Activated T-cell treated with anti-CD3 and anti-CD28 coated beads, Interleukin-2, amount 50 U/mL, for 24 hours (primary cell): ENCODE measurements at regions not wholly inside any gene's neighbourhood (a gene's known extent, or its start where the extent isn't known, plus 50 kb on each side); places are given as distances from the start of the nearest gene placed in this dataset.

Experiments
- DNase-seq: peaks from one replicate; pipeline ENCODE4 v3.0.0-alpha.2; 2020
- H3K27ac Mint-ChIP-seq: 2 replicates; pipeline ENCODE4 v1.8.0; 2020; ENCODE audit warnings: mild to moderate bottlenecking, mixed read lengths
- H3K27me3 Mint-ChIP-seq: 2 replicates; pipeline ENCODE4 v1.8.0; 2020; ENCODE audit warnings: mixed read lengths
- H3K36me3 Mint-ChIP-seq: 2 replicates; pipeline ENCODE4 v1.8.0; 2020; ENCODE audit warnings: low read depth, mixed read lengths
- H3K4me1 Mint-ChIP-seq: 2 replicates; pipeline ENCODE4 v1.8.0; 2020; ENCODE audit warnings: low read depth, mixed read lengths
- H3K4me3 Mint-ChIP-seq: 2 replicates; pipeline ENCODE4 v1.8.0; 2020; ENCODE audit warnings: mild to moderate bottlenecking, moderate library complexity, mixed read lengths
- H3K9me3 Mint-ChIP-seq: 2 replicates; pipeline ENCODE4 v1.8.0; 2020; ENCODE audit warnings: mixed read lengths

- Mint-ChIP-seq H3K27me3 (peaks cover 9% of the 10 kb centered on the region), H3K9me3 (no peaks in the 10 kb centered on the region), H3K4me1 (peaks cover 5% of the 10 kb centered on the region), H3K36me3 (no peaks in the 10 kb centered on the region), H3K4me3 (no peak overlapping the region), H3K27ac (peak overlapping the region; percentile 16)
- peak; percentile 20 for DNase-seq
These were observed 80.4 kb upstream of the ZCCHC2 start for GRCh38 chr18:62442391-62442790.

DNA sequence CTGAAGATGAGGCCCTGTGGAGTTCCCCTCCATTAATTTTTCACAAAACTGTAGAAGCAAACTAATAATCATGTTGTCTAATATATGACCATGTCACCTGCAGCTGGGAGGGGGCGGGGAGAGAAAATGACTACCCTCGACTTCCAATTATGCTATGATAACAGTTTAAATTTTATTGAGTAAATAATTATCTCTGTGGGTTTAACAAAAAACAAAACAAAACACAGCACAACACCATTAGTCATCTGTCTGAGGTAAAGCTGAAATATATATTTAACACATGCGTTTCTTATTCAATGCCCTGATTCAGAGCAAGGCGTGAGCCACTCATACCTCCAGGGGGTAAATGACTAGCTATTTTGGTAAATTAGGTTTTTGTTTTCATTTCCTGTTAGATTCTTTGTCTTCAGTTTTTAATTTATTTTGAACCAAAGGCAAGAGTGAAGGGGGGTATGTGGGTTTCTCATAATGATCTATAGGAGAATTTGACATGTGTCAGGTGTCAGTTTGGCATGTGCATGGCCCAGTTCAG is 77.4 kb upstream of the ZCCHC2 start:
- H3K4me3 Mint-ChIP-seq: no peak overlapping the region

GRCh38 chr18:62446511-62446910 is 76.3 kb upstream of the ZCCHC2 start:
- Mint-ChIP-seq H3K4me3 (no peak overlapping the region), H3K27me3 (peaks cover 2% of the 10 kb centered on the region), H3K36me3 (no peaks in the 10 kb centered on the region), H3K9me3 (peaks cover 3% of the 10 kb centered on the region), H3K27ac (no peak overlapping the region), H3K4me1 (peaks cover 12% of the 10 kb centered on the region)
- no peak for DNase-seq

More for the DNA sequence above, 77.4 kb upstream of the ZCCHC2 start:
- Mint-ChIP-seq H3K9me3 (peaks cover 3% of the 10 kb centered on the region), H3K4me1 (peaks cover 5% of the 10 kb centered on the region), H3K27ac (peak overlapping the region; percentile 63), H3K27me3 (peaks cover 2% of the 10 kb centered on the region), H3K36me3 (no peaks in the 10 kb centered on the region)
- DNase-seq: no peak

GRCh38 chr18:62447652-62448051 is 75.2 kb upstream of the ZCCHC2 start:
- H3K4me1 Mint-ChIP-seq: peaks cover 19% of the 10 kb centered on the region

GRCh38 chr18:62448426-62448825 is 74.4 kb upstream of the ZCCHC2 start:
- Mint-ChIP-seq H3K36me3 (no peaks in the 10 kb centered on the region), H3K4me1 (peaks cover 20% of the 10 kb centered on the region), H3K9me3 (peaks cover 3% of the 10 kb centered on the region), H3K4me3 (no peak overlapping the region), H3K27ac (no peak overlapping the region), H3K27me3 (peaks cover 4% of the 10 kb centered on the region)
- DNase-seq: no peak

More at GRCh38 chr18:62447652-62448051, 75.2 kb upstream of the ZCCHC2 start:
- Mint-ChIP-seq H3K4me3 (no peak overlapping the region), H3K27me3 (peaks cover 2% of the 10 kb centered on the region), H3K36me3 (no peaks in the 10 kb centered on the region), H3K27ac (no peak overlapping the region), H3K9me3 (peaks cover 3% of the 10 kb centered on the region)
- DNase-seq: no peak

- H3K9me3 Mint-ChIP-seq: peaks cover 3% of the 10 kb centered on the region
- no peaks in the 10 kb centered on the region for H3K36me3 Mint-ChIP-seq
- peaks cover 25% of the 10 kb centered on the region for H3K4me1 Mint-ChIP-seq
- no peak for DNase-seq
- H3K27ac Mint-ChIP-seq: no peak overlapping the region
- no peak overlapping the region for H3K4me3 Mint-ChIP-seq
- peaks cover 14% of the 10 kb centered on the region for H3K27me3 Mint-ChIP-seq
These were observed 73.2 kb upstream of the ZCCHC2 start for GRCh38 chr18:62449490-62450104.

DNA sequence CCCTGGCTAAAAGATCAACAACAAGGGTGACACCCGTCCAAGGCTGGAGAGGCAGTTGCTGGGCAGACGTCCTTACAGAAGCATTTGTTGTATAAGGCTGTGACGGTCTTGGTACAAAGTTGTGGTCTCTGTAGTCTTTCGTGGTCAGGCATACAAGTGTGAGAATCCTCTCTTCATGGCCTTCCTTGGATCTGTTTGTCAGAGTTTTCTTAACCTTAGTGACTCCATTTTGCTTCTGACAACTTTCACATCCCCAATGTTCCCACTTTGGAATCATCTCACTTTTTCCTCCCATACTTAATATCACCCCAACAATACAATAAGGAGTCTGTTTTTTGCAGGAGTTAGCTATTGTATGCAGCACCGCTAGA is 72.7 kb upstream of the ZCCHC2 start:
- Mint-ChIP-seq H3K4me1 (peaks cover 25% of the 10 kb centered on the region), H3K27me3 (peaks cover 17% of the 10 kb centered on the region), H3K27ac (no peak overlapping the region), H3K36me3 (no peaks in the 10 kb centered on the region), H3K9me3 (peaks cover 3% of the 10 kb centered on the region), H3K4me3 (no peak overlapping the region)
- DNase-seq: no peak

DNA sequence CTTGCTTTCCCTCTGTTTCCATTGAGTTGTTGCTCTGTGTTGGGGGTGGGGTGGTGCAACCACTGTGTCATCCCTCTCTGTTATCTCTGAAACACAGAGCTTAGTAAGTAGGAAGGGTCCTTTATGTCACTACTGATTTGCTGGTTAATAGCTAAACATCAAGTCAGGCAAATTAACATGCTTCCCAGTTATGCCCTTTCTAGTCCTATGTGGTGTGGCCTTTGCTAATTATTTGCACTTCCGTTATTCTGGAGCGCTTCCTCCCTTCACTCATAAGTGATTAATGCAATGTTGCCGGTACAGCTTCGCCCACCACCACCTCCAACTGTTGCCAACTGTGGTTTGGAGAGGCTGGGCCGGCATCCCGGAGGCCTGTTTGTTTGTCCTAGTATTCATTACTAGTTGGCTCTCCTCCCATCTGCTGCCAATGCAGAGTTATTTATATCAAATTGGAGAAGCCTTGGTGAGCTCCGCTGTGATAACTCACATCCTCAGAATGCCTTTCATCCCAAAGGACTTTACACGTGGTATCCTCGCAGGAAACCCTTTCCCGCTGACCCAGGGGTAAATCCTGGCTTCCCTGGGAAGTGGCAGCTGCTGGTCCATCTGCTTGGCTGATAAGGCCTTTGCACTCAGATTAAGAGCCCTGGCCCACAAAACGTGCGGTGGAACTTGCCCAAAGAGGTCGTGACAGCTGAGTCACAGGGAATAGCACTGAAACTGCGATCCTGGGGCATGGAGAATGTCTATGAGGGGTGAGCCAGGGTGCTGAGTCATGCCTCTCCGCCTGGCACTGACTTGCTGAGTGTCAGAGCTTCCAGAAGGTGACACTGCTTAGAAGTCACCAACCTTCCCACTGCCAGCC is 72.0 kb upstream of the ZCCHC2 start:
- H3K27ac Mint-ChIP-seq: no peak overlapping the region
- no peak for DNase-seq
- peaks cover 20% of the 10 kb centered on the region for H3K27me3 Mint-ChIP-seq
- peaks cover 3% of the 10 kb centered on the region for H3K9me3 Mint-ChIP-seq
- H3K4me1 Mint-ChIP-seq: peaks cover 21% of the 10 kb centered on the region
- H3K4me3 Mint-ChIP-seq: no peak overlapping the region
- no peaks in the 10 kb centered on the region for H3K36me3 Mint-ChIP-seq

DNA sequence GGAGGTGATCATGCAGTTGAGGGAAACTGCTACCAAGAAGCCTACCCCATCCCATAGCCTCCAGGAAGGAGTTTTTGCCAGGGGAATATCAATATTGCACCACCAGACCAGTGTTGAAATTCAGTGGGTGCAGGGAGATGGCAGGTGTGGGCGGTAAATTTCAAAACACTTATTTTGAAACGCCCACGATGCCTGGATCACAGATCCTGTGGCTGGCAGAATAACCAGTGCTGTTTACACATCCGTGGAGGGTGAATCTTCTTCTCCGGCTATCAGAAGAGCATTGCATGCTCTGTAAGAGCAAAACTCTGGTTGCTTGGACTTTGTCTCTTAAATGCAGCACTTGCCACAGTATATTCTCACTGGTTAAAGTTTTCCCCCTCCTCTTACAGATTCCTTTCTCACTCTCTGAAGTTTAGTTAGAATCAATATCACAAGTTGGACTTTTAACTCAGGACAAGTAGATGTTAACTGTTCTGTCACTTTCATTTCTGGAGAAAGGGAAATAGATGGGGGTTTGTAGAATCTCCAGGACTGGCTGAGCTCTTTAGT is 70.5 kb upstream of the ZCCHC2 start:
- no peak overlapping the region for H3K27ac Mint-ChIP-seq
- peaks cover 20% of the 10 kb centered on the region for H3K4me1 Mint-ChIP-seq
- H3K27me3 Mint-ChIP-seq: peaks cover 20% of the 10 kb centered on the region
- no peaks in the 10 kb centered on the region for H3K36me3 Mint-ChIP-seq
- no peak overlapping the region for H3K4me3 Mint-ChIP-seq
- no peak for DNase-seq
- H3K9me3 Mint-ChIP-seq: peaks cover 3% of the 10 kb centered on the region

DNA sequence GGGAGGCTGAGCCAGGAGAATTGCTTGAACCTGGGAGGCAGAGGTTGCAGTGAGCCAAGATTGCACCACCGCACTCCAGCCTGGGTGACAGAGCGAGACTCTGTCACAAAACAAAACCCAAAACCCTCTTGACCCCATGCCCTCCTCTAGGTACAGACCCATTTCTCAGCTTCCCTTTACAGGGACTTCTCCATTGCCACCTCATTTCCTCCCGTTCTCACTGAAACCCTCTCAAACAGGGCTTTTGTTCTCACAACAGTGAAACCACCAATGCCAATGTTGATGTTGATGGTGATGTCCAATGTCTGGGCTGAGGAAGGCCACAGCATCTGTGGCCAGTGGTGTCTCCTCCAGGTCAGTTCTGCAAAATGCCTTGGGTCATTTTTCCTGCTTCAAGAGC is 69.0 kb upstream of the ZCCHC2 start:
- no peak for DNase-seq
- H3K4me3 Mint-ChIP-seq: no peak overlapping the region
- H3K27ac Mint-ChIP-seq: peak overlapping the region; percentile 22
- peaks cover 20% of the 10 kb centered on the region for H3K4me1 Mint-ChIP-seq
- peaks cover 3% of the 10 kb centered on the region for H3K9me3 Mint-ChIP-seq
- H3K36me3 Mint-ChIP-seq: no peaks in the 10 kb centered on the region
- H3K27me3 Mint-ChIP-seq: peaks cover 20% of the 10 kb centered on the region

GRCh38 chr18:62454527-62454926 is 68.3 kb upstream of the ZCCHC2 start:
- Mint-ChIP-seq H3K4me1 (peaks cover 20% of the 10 kb centered on the region), H3K36me3 (no peaks in the 10 kb centered on the region), H3K4me3 (no peak overlapping the region), H3K27ac (no peak overlapping the region), H3K27me3 (peaks cover 20% of the 10 kb centered on the region), H3K9me3 (peaks cover 1% of the 10 kb centered on the region)
- no peak for DNase-seq

GRCh38 chr18:62455222-62455621 is 67.6 kb upstream of the ZCCHC2 start:
- Mint-ChIP-seq H3K4me3 (no peak overlapping the region), H3K27me3 (peaks cover 20% of the 10 kb centered on the region), H3K27ac (no peak overlapping the region), H3K4me1 (peaks cover 20% of the 10 kb centered on the region), H3K36me3 (no peaks in the 10 kb centered on the region), H3K9me3 (no peaks in the 10 kb centered on the region)
- DNase-seq: no peak

DNA sequence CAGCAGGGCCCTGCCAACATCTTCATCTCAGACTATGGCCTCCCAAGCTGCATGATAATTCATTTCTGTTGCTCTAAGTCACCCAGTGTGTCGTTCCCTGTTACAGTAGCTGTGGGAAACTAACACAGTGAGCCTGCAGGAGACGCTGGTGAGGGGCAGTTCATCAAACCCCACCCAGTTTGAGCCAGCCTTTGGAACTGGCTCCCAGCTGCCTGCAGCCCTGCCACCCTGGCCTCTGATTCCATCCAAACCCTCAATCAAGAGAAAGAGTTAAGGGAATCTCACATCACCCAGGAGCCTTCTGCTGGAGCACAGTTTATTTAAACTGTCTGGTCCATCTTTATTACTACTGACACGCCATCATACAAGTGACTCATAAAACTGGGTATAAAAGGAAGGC is 64.9 kb upstream of the ZCCHC2 start:
- no peak for DNase-seq
- no peak overlapping the region for H3K4me3 Mint-ChIP-seq
- no peaks in the 10 kb centered on the region for H3K9me3 Mint-ChIP-seq
- no peak overlapping the region for H3K27ac Mint-ChIP-seq
- no peaks in the 10 kb centered on the region for H3K36me3 Mint-ChIP-seq
- H3K27me3 Mint-ChIP-seq: peaks cover 20% of the 10 kb centered on the region
- peaks cover 6% of the 10 kb centered on the region for H3K4me1 Mint-ChIP-seq

- no peak overlapping the region for H3K27ac Mint-ChIP-seq
- no peak for DNase-seq
These were observed 64.5 kb upstream of the ZCCHC2 start for GRCh38 chr18:62458346-62458745.

More at GRCh38 chr18:62458346-62458745, 64.5 kb upstream of the ZCCHC2 start:
- H3K4me1 Mint-ChIP-seq: peaks cover 6% of the 10 kb centered on the region
- H3K36me3 Mint-ChIP-seq: no peaks in the 10 kb centered on the region
- no peaks in the 10 kb centered on the region for H3K9me3 Mint-ChIP-seq
- H3K4me3 Mint-ChIP-seq: no peak overlapping the region
- peaks cover 19% of the 10 kb centered on the region for H3K27me3 Mint-ChIP-seq
